Retinal pigment epithelial cell (primary cell): ENCODE measurements at regions not wholly inside any gene's neighbourhood (a gene's known extent, or its start where the extent isn't known, plus 50 kb on each side); places are given as distances from the start of the nearest gene placed in this dataset.

ENCODE experiments used
- DNase-seq: peaks from one replicate; pipeline ENCODE4 v3.0.0-alpha.2; 2010; ENCODE audit warnings: low read depth
- H3K4me3 ChIP-seq: 2 replicates; pipeline ENCODE4 v1.5.1; 2011; ENCODE audit warnings: mild to moderate bottlenecking, low read length, control low read depth, moderate library complexity
- TF ChIP-seq, protein P1 (sequence below): conservative IDR thresholded peaks from 2 replicates; pipeline ENCODE4 v1.5.1; 2011; ENCODE audit warnings: low read depth, low read length, control low read depth, inconsistent platforms

DNA sequence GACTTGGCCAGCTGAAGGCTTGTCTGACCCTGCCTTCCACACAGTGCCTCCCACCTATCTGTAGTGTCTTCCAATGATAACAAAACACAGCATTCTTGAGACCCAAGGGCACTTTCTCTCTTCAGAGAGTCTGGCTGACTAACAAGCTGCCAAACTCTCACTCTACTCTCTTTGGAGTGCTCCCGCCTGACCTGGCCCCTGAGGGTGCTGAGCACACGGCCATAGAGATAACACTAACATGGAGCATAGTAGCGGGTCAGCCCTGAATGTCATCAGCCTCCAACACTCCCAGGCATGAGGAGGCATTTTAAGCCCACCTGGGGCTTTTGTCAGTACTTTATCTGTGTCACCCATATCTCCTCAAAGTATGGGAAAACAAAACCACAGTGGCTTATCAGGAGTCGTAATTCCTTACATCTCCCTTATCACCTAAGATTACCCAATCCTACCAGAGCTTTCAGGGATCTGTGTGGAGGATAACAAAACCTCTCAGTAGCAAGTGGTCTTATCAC, 160.3 kb upstream of the TCF4 start:
- no peak for DNase-seq
- no peak overlapping the region for H3K4me3 ChIP-seq
- TF ChIP-seq, protein P1, sequence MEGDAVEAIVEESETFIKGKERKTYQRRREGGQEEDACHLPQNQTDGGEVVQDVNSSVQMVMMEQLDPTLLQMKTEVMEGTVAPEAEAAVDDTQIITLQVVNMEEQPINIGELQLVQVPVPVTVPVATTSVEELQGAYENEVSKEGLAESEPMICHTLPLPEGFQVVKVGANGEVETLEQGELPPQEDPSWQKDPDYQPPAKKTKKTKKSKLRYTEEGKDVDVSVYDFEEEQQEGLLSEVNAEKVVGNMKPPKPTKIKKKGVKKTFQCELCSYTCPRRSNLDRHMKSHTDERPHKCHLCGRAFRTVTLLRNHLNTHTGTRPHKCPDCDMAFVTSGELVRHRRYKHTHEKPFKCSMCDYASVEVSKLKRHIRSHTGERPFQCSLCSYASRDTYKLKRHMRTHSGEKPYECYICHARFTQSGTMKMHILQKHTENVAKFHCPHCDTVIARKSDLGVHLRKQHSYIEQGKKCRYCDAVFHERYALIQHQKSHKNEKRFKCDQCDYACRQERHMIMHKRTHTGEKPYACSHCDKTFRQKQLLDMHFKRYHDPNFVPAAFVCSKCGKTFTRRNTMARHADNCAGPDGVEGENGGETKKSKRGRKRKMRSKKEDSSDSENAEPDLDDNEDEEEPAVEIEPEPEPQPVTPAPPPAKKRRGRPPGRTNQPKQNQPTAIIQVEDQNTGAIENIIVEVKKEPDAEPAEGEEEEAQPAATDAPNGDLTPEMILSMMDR = no peak

DNA sequence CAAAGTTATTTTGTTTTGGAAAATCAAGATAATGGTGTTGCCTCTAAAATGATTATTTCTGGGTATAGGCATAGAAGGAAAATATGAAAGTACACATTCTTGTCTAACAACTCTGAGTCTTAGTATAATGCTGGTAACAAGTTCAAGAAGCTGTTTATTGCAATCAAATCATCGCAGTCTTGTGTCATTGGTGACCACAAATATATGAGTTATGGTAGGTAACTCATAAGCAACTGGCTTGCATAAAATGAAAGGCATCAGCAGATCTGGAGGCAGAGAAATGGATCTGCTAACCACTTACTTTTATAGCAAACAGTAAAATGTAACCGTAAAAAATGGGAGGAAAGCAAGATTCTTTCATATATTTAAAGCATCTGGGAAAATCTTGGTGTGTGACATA, 156.2 kb upstream of the TCF4 start:
- no peak overlapping the region for H3K4me3 ChIP-seq
- TF ChIP-seq, protein P1 = no peak
- DNase-seq = no peak

DNA sequence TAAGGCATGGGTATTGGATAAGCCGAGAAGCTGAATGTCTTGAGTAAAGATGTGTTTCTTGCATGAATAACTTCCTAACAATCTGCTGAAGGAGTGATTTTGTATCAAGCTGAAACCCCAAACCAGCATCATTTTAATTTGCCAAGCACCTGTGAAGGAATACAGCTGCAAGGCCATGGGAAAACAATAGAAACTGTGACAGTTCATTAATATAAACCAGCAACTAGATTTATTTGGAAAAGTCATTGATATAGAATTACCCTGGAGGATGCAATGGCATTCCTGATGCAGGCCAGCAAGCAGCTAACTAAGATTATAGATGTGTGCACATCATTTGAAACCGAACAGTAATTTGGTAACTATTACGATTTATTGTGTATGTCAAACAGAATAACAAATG, 155.7 kb upstream of the TCF4 start:
- TF ChIP-seq, protein P1 = no peak
- H3K4me3 ChIP-seq = no peak overlapping the region
- no peak for DNase-seq

DNA sequence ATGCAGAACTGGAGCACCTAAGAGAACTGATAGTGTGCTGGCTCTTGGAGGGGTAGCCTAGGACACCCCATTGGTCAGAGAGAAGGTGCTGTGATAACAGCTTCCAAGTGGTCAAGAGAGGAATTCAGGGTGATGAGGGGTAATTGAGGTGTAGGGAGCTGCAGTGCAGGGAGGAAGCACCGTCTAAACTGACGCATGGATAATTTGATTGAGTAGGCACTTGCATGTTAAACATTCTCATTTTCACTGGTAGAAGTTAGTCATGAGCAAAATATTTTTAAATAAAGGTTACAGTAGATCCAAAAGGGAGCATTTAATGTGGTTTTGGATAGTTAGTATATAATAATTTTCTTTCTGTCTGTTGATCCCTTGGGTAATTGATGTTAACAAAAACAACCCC, 155.1 kb upstream of the TCF4 start:
- no peak for DNase-seq
- H3K4me3 ChIP-seq = no peak overlapping the region
- TF ChIP-seq, protein P1 = no peak

DNA sequence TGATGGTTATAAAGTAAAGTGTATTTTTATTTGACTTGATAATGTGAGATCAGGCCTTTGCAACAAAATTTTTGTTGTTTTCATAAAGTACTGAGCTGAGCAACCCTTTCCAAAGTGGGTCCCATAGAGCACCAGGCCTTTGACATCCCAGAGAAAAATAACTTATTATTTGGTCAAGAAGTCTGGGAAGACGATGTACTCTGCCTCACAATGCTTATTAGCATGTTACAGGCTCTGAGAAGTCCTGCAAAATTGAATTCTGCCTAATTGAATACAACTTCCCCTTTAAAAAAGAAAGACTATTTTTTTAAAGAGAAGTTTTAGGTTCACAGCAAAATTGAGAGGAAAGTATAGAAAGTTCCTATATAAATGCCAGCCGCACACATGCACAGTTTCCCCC, 151.5 kb upstream of the TCF4 start:
- TF ChIP-seq, protein P1 = no peak
- no peak overlapping the region for H3K4me3 ChIP-seq
- no peak for DNase-seq

DNA sequence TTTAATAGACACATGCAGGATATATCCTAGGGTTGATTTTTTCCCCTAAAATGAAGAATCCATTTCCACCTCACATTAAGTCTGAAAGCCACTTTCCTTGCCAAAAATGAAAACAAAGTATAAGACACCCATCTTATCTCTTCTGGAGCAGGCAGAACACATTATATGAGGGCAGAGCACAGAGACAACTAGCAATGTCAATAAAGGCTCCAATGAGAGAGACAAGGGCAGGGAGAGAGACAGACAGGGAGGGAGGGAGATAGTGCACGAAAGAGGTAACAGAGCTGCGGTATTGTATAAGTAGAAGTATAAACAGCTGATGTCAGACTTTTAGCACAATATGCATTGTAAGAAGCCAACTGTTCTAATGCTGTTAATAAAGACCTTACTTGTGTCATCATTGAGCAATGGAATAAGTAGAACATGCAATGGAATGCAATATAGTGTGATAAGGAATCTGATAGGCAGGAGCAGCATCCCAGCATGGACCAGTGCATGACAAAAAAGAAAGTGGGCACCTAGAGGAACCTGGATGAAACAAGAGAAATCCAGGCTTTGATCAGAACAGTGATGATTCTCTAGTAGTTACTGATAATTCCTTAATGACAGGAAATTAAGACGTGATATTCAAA, 150.6 kb upstream of the TCF4 start:
- no peak overlapping the region for H3K4me3 ChIP-seq
- TF ChIP-seq, protein P1 = no peak
- DNase-seq = no peak

DNA sequence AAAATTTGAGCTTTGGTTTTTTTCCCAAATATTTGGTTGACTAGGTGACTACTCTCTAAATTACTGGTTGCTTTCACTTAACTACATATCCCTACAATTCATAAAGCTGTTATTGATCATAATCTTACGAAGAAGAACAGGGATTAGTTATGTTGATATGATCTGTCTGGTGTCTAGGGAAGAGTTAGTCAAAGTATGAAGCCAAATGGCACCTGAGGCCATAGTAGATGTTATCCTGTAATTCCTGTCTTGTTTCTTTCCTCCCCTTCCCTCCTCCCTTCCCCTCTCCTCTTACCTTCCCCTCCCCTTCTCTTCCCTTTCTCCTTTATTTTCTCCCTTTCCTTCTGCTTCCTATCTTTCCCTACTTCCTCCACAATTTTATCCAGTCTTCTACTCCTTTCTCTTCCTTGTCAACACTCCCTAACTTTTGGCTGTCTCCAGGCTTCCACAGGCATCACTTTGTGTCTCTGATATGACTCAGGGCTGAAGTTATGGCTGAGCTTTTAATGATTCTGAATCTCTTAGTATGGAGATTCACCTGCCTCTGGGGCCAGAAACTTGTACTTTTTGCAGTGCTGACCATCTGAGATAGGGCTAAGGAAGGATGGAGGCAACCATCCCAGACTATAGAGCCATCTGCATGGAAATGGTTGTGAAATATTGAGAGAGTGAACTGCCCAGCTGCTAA, 149.9 kb upstream of the TCF4 start:
- no peak for DNase-seq
- H3K4me3 ChIP-seq = no peak overlapping the region
- TF ChIP-seq, protein P1 = no peak
